Chondrocyte (in vitro differentiated cells): ENCODE measurements at regions not wholly inside any gene's neighbourhood (a gene's known extent, or its start where the extent isn't known, plus 50 kb on each side); places are given as distances from the start of the nearest gene placed in this dataset.

Source experiments
- DNase-seq: peaks from one replicate; pipeline ENCODE4 v3.0.0; 2021; ENCODE audit warnings: mixed read lengths, low spot score
- H3K27ac Mint-ChIP-seq: one replicate; pipeline ENCODE4 v1.8.0; 2021; ENCODE audit warnings: mild to moderate bottlenecking, moderate library complexity, mixed read lengths; ENCODE audit not compliant: unreplicated experiment
- H3K27me3 Mint-ChIP-seq: 2 replicates; pipeline ENCODE4 v1.8.0; 2021; ENCODE audit warnings: low read depth, mixed read lengths
- H3K36me3 Mint-ChIP-seq: 2 replicates; pipeline ENCODE4 v1.8.0; 2021; ENCODE audit warnings: low read depth, mixed read lengths
- H3K4me1 Mint-ChIP-seq: 2 replicates; pipeline ENCODE4 v1.8.0; 2021; ENCODE audit warnings: low read depth, mild to moderate bottlenecking, mixed read lengths
- H3K4me3 Mint-ChIP-seq: one replicate; pipeline ENCODE4 v1.8.0; 2021; ENCODE audit warnings: mild to moderate bottlenecking, moderate library complexity, mixed read lengths; ENCODE audit not compliant: unreplicated experiment
- H3K9me3 Mint-ChIP-seq: 2 replicates; pipeline ENCODE4 v1.8.0; 2021; ENCODE audit warnings: low read depth, mixed read lengths
- CTCF ChIP-seq: fragments of 200-600 bp; sonication (generic); IDR thresholded peaks from 2 replicates; pipeline ENCODE4 v1.5.0; 2021; ENCODE audit warnings: antibody characterized with exemption, mild to moderate bottlenecking, moderate library complexity

GRCh38 chr18:39863916-39864315, 2091.1 kb upstream of the PIK3C3 start:
- Mint-ChIP-seq H3K4me1 (no peaks in the 10 kb centered on the region), H3K4me3 (no peak overlapping the region), H3K9me3 (no peaks in the 10 kb centered on the region), H3K36me3 (no peaks in the 10 kb centered on the region), H3K27me3 (no peaks in the 10 kb centered on the region), H3K27ac (no peak overlapping the region)
- TF ChIP-seq CTCF: no peak
- DNase-seq: no peak

- H3K4me1 Mint-ChIP-seq: no peaks in the 10 kb centered on the region
- H3K36me3 Mint-ChIP-seq: no peaks in the 10 kb centered on the region
- no peaks in the 10 kb centered on the region for H3K27me3 Mint-ChIP-seq
- H3K9me3 Mint-ChIP-seq: no peaks in the 10 kb centered on the region
- H3K4me3 Mint-ChIP-seq: no peak overlapping the region
- TF ChIP-seq CTCF: no peak
- DNase-seq: no peak
- H3K27ac Mint-ChIP-seq: no peak overlapping the region
These were observed 2092.7 kb upstream of the PIK3C3 start for GRCh38 chr18:39862341-39862740.

- Mint-ChIP-seq H3K9me3 (no peaks in the 10 kb centered on the region), H3K27ac (no peak overlapping the region), H3K4me3 (no peak overlapping the region), H3K27me3 (peaks cover 4% of the 10 kb centered on the region), H3K4me1 (no peaks in the 10 kb centered on the region), H3K36me3 (no peaks in the 10 kb centered on the region)
- DNase-seq: no peak
- TF ChIP-seq CTCF: no peak
These were observed 2100.7 kb upstream of the PIK3C3 start for GRCh38 chr18:39854291-39854690.

- no peak overlapping the region for H3K27ac Mint-ChIP-seq
- H3K36me3 Mint-ChIP-seq: no peaks in the 10 kb centered on the region
- H3K4me3 Mint-ChIP-seq: no peak overlapping the region
- DNase-seq: no peak
- peaks cover 14% of the 10 kb centered on the region for H3K4me1 Mint-ChIP-seq
- TF ChIP-seq CTCF: no peak
- peaks cover 4% of the 10 kb centered on the region for H3K27me3 Mint-ChIP-seq
- no peaks in the 10 kb centered on the region for H3K9me3 Mint-ChIP-seq
These were observed 2108.8 kb upstream of the PIK3C3 start for GRCh38 chr18:39846265-39846664.

GRCh38 chr18:39845631-39846030, 2109.4 kb upstream of the PIK3C3 start:
- Mint-ChIP-seq H3K9me3 (peaks cover 3% of the 10 kb centered on the region), H3K4me1 (peaks cover 21% of the 10 kb centered on the region), H3K27me3 (peaks cover 4% of the 10 kb centered on the region), H3K27ac (no peak overlapping the region), H3K36me3 (no peaks in the 10 kb centered on the region), H3K4me3 (no peak overlapping the region)
- DNase-seq: no peak
- no peak for TF ChIP-seq CTCF
